ENCODE measurements at regions not wholly inside any gene's neighbourhood (a gene's known extent, or its start where the extent isn't known, plus 50 kb on each side); places are given as distances from the start of the nearest gene placed in this dataset.
"Not testable (repeated sequence)": the region's sequence is repeated elsewhere in the genome, so short reads cannot be mapped to it uniquely, and the experiment has no call there.

GRCh38 chr1:55768327-55768952 lies 553.3 kb upstream of the USP24 start:
- no peak overlapping the region for H2AFZ ChIP-seq (ENCODE audit: low read length)
- no peaks in the 10 kb centered on the region for H4K20me1 ChIP-seq (ENCODE audit: insufficient read depth, low read length, poor library complexity, severe bottlenecking)
- no peak overlapping the region for H3K4me3 ChIP-seq (ENCODE audit: low read length, poor library complexity, severe bottlenecking)

GRCh38 chr1:55767171-55767570 lies 552.0 kb upstream of the USP24 start:
- Histone ChIP-seq H3K9ac (ENCODE audit: low read depth, low read length, poor library complexity, severe bottlenecking) (no peak overlapping the region), H3K4me1 (ENCODE audit: insufficient read depth, low read length, poor library complexity, severe bottlenecking) (no peaks in the 10 kb centered on the region), H3K36me3 (ENCODE audit: insufficient read depth, low read length) (no peaks in the 10 kb centered on the region), H3K4me2 (ENCODE audit: low read depth, low read length, poor library complexity, severe bottlenecking) (no peak overlapping the region), H3K9me2 (replicated peaks; ENCODE audit: low read depth, low read length) (no peaks in the 10 kb centered on the region), H3K9me3 (ENCODE audit: insufficient read depth, low read depth, low read length) (no peaks in the 10 kb centered on the region), H3K4me3 (ENCODE audit: low read length, poor library complexity, severe bottlenecking) (no peak overlapping the region), H2AFZ (ENCODE audit: low read length) (no peak overlapping the region), H3F3A (ENCODE audit: low read depth) (no peaks in the 10 kb centered on the region), H3K27me3 (ENCODE audit: insufficient read depth, low read length, poor library complexity, severe bottlenecking) (no peaks in the 10 kb centered on the region), H3K79me2 (ENCODE audit: insufficient read depth, low read length) (no peaks in the 10 kb centered on the region), H4K20me1 (ENCODE audit: insufficient read depth, low read length, poor library complexity, severe bottlenecking) (no peaks in the 10 kb centered on the region)
- no peak for TF ChIP-seq EZH2phosphoT487 (IDR thresholded peaks at IDR 0.05; ENCODE audit: borderline replicate concordance)
- no peak for TF ChIP-seq CTCF (conservative IDR thresholded peaks at IDR 0.05; ENCODE audit: low read length)

More at GRCh38 chr1:55768327-55768952, 553.3 kb upstream of the USP24 start:
- Histone ChIP-seq H3K9ac (ENCODE audit: low read depth, low read length, poor library complexity, severe bottlenecking) (no peak overlapping the region), H3K27me3 (ENCODE audit: insufficient read depth, low read length, poor library complexity, severe bottlenecking) (no peaks in the 10 kb centered on the region), H3F3A (ENCODE audit: low read depth) (no peaks in the 10 kb centered on the region), H3K79me2 (ENCODE audit: insufficient read depth, low read length) (no peaks in the 10 kb centered on the region), H3K4me1 (ENCODE audit: insufficient read depth, low read length, poor library complexity, severe bottlenecking) (no peaks in the 10 kb centered on the region), H3K9me2 (replicated peaks; ENCODE audit: low read depth, low read length) (no peaks in the 10 kb centered on the region), H3K4me2 (ENCODE audit: low read depth, low read length, poor library complexity, severe bottlenecking) (no peak overlapping the region), H3K36me3 (ENCODE audit: insufficient read depth, low read length) (no peaks in the 10 kb centered on the region), H3K9me3 (ENCODE audit: insufficient read depth, low read depth, low read length) (no peaks in the 10 kb centered on the region)
- TF ChIP-seq CTCF (conservative IDR thresholded peaks at IDR 0.05; ENCODE audit: low read length) (no peak), EZH2phosphoT487 (IDR thresholded peaks at IDR 0.05; ENCODE audit: borderline replicate concordance) (no peak)

- H3F3A ChIP-seq (ENCODE audit: low read depth); H3K79me2 ChIP-seq (ENCODE audit: insufficient read depth, low read length); H3K9me2 ChIP-seq (replicated peaks; ENCODE audit: low read depth, low read length); H4K20me1 ChIP-seq (ENCODE audit: insufficient read depth, low read length, poor library complexity, severe bottlenecking); H2AFZ ChIP-seq (ENCODE audit: low read length); H3K36me3 ChIP-seq (ENCODE audit: insufficient read depth, low read length); H3K9me3 ChIP-seq (ENCODE audit: insufficient read depth, low read depth, low read length); H3K4me1 ChIP-seq (ENCODE audit: insufficient read depth, low read length, poor library complexity, severe bottlenecking); H3K4me2 ChIP-seq (ENCODE audit: low read depth, low read length, poor library complexity, severe bottlenecking); H3K9ac ChIP-seq (ENCODE audit: low read depth, low read length, poor library complexity, severe bottlenecking); H3K4me3 ChIP-seq (ENCODE audit: low read length, poor library complexity, severe bottlenecking); H3K27me3 ChIP-seq (ENCODE audit: insufficient read depth, low read length, poor library complexity, severe bottlenecking): not testable (repeated sequence)
These were observed 550.3 kb upstream of the USP24 start for GRCh38 chr1:55765505-55765904.

GRCh38 chr1:55751776-55752175 lies 536.6 kb upstream of the USP24 start:
- no peaks in the 10 kb centered on the region for H3F3A ChIP-seq (ENCODE audit: low read depth)
- no peak overlapping the region for H3K4me3 ChIP-seq (ENCODE audit: low read length, poor library complexity, severe bottlenecking)
- H2AFZ ChIP-seq (ENCODE audit: low read length): no peak overlapping the region
- no peaks in the 10 kb centered on the region for H3K79me2 ChIP-seq (ENCODE audit: insufficient read depth, low read length)
- H3K9ac ChIP-seq (ENCODE audit: low read depth, low read length, poor library complexity, severe bottlenecking): no peak overlapping the region
- no peaks in the 10 kb centered on the region for H3K27me3 ChIP-seq (ENCODE audit: insufficient read depth, low read length, poor library complexity, severe bottlenecking)
- no peaks in the 10 kb centered on the region for H3K36me3 ChIP-seq (ENCODE audit: insufficient read depth, low read length)
- TF ChIP-seq CTCF (conservative IDR thresholded peaks at IDR 0.05; ENCODE audit: low read length) (no peak), EZH2phosphoT487 (IDR thresholded peaks at IDR 0.05; ENCODE audit: borderline replicate concordance) (no peak)
- no peaks in the 10 kb centered on the region for H3K9me2 ChIP-seq (replicated peaks; ENCODE audit: low read depth, low read length)
- H3K4me1 ChIP-seq (ENCODE audit: insufficient read depth, low read length, poor library complexity, severe bottlenecking): no peaks in the 10 kb centered on the region
- H3K9me3 ChIP-seq (ENCODE audit: insufficient read depth, low read depth, low read length): no peaks in the 10 kb centered on the region
- H4K20me1 ChIP-seq (ENCODE audit: insufficient read depth, low read length, poor library complexity, severe bottlenecking): no peaks in the 10 kb centered on the region
- H3K4me2 ChIP-seq (ENCODE audit: low read depth, low read length, poor library complexity, severe bottlenecking): no peak overlapping the region

Measured in Loucy (cell line).